HG03354 (cell line): ENCODE measurements at regions not wholly inside any gene's neighbourhood (a gene's known extent, or its start where the extent isn't known, plus 50 kb on each side); places are given as distances from the start of the nearest gene placed in this dataset.
"Not testable (repeated sequence)": the region's sequence is repeated elsewhere in the genome, so short reads cannot be mapped to it uniquely, and the experiment has no call there.

Source experiments
- ATAC-seq: cut with Tn5 transposase; IDR thresholded peaks from one replicate; pipeline ENCODE4 v1.9.1; 2021; ENCODE audit warnings: mild to moderate bottlenecking; ENCODE audit not compliant: unreplicated experiment, poor library complexity, severe bottlenecking

GRCh38 chr7:155394413-155394812, 63.5 kb upstream of the EN2 start:
- no peak for ATAC-seq

- ATAC-seq = no peak
These were observed 62.6 kb upstream of the EN2 start for GRCh38 chr7:155395176-155395797.

GRCh38 chr7:155396661-155397060, 61.3 kb upstream of the EN2 start:
- ATAC-seq = no peak

- not testable (repeated sequence) for ATAC-seq
These were observed 59.9 kb upstream of the EN2 start for GRCh38 chr7:155397758-155398714.

- ATAC-seq = no peak
These were observed 59.0 kb upstream of the EN2 start for GRCh38 chr7:155398944-155399343.

GRCh38 chr7:155399577-155399976, 58.4 kb upstream of the EN2 start:
- ATAC-seq = no peak

- ATAC-seq = no peak
These were observed 56.7 kb upstream of the EN2 start for GRCh38 chr7:155401231-155401630.

- no peak for ATAC-seq
These were observed 56.0 kb upstream of the EN2 start for GRCh38 chr7:155401884-155402283.

- no peak for ATAC-seq
These were observed 55.0 kb upstream of the EN2 start for GRCh38 chr7:155402941-155403340.

- no peak for ATAC-seq
These were observed 53.0 kb upstream of the EN2 start for GRCh38 chr7:155404976-155405375.

GRCh38 chr7:155405399-155406318, 52.3 kb upstream of the EN2 start:
- ATAC-seq = no peak

- ATAC-seq = no peak
These were observed 50.1 kb upstream of the EN2 start for GRCh38 chr7:155407799-155408198.
